IMR-90 (cell line): ENCODE measurements at regions not wholly inside any gene's neighbourhood (a gene's known extent, or its start where the extent isn't known, plus 50 kb on each side); places are given as distances from the start of the nearest gene placed in this dataset.

Experiments used
- BHLHE40 ChIP-seq: fragments of 150-350 bp; IDR thresholded peaks from 2 replicates; pipeline ENCODE4 v1.6.1; 2016; ENCODE audit warnings: mild to moderate bottlenecking, low read depth, low read length
- FOS ChIP-seq: fragments of 150-350 bp; IDR thresholded peaks from 2 replicates; pipeline ENCODE4 v1.6.1; 2016; ENCODE audit warnings: low read depth, low read length
- MAFK ChIP-seq: IDR thresholded peaks from 2 replicates; pipeline ENCODE4 v1.6.1; 2012; ENCODE audit warnings: low read depth, low read length, improper control_type of control experiment
- POLR2A ChIP-seq: IDR thresholded peaks from 2 replicates; pipeline ENCODE4 v1.6.1; 2012; ENCODE audit warnings: mild to moderate bottlenecking, low read depth, low read length
- TF ChIP-seq, protein P1 (sequence below): fragments of 150-350 bp; IDR thresholded peaks from 2 replicates; pipeline ENCODE4 v1.6.1; 2017; ENCODE audit warnings: mild to moderate bottlenecking, antibody characterized with exemption, low read length, low read depth
- TF ChIP-seq, protein P2 (sequence below): conservative IDR thresholded peaks from 2 replicates; pipeline ENCODE4 v1.5.1; 2012; ENCODE audit warnings: mild to moderate bottlenecking, low read depth, low read length, improper control_type of control experiment

DNA sequence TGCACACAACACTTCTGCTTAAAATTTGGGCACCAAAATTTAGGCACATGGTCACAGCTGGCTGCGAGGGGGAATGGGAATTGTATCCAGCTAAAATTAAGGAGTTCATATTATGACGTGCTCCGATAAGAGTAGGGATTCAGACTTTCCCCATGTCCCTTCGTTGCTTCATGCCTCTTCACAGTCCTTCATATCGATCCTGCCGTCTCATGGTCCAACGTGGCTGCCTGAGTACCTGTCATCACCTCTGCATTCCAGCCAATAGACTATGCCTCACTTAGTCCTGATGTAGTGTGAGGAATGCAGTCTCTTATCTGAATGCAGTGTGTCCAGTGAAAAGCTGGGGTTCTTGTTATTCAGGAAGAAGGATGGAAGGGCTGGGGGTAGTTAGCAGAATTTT, 108.6 kb downstream of the SIK1 start:
- TF ChIP-seq, protein P1, sequence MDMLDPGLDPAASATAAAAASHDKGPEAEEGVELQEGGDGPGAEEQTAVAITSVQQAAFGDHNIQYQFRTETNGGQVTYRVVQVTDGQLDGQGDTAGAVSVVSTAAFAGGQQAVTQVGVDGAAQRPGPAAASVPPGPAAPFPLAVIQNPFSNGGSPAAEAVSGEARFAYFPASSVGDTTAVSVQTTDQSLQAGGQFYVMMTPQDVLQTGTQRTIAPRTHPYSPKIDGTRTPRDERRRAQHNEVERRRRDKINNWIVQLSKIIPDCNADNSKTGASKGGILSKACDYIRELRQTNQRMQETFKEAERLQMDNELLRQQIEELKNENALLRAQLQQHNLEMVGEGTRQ, result no peak
- TF ChIP-seq, protein P2, sequence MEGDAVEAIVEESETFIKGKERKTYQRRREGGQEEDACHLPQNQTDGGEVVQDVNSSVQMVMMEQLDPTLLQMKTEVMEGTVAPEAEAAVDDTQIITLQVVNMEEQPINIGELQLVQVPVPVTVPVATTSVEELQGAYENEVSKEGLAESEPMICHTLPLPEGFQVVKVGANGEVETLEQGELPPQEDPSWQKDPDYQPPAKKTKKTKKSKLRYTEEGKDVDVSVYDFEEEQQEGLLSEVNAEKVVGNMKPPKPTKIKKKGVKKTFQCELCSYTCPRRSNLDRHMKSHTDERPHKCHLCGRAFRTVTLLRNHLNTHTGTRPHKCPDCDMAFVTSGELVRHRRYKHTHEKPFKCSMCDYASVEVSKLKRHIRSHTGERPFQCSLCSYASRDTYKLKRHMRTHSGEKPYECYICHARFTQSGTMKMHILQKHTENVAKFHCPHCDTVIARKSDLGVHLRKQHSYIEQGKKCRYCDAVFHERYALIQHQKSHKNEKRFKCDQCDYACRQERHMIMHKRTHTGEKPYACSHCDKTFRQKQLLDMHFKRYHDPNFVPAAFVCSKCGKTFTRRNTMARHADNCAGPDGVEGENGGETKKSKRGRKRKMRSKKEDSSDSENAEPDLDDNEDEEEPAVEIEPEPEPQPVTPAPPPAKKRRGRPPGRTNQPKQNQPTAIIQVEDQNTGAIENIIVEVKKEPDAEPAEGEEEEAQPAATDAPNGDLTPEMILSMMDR, result no peak
- no peak for TF ChIP-seq POLR2A
- TF ChIP-seq MAFK, result no peak
- TF ChIP-seq FOS, result no peak
- no peak for TF ChIP-seq BHLHE40
